HL-60 (cell line): ENCODE measurements at regions not wholly inside any gene's neighbourhood (a gene's known extent, or its start where the extent isn't known, plus 50 kb on each side); places are given as distances from the start of the nearest gene placed in this dataset.

Source experiments
- CTCF ChIP-seq: IDR thresholded peaks from one replicate; pipeline ENCODE4 v1.5.1; 2011; ENCODE audit warnings: low read length, control low read depth, inconsistent platforms; ENCODE audit not compliant: insufficient read depth
- POLR2AphosphoS5 ChIP-seq: IDR thresholded peaks from 2 replicates; pipeline ENCODE4 v1.6.1; 2012; ENCODE audit warnings: low read depth
- REST ChIP-seq: IDR thresholded peaks from 2 replicates; pipeline ENCODE4 v1.6.1; 2012; ENCODE audit warnings: low read depth; ENCODE audit not compliant: insufficient replicate concordance

- TF ChIP-seq CTCF (no peak), REST (no peak), POLR2AphosphoS5 (no peak)
These were observed 83.9 kb upstream of the STT3B start for GRCh38 chr3:31448882-31449243.
